ENCODE measurements at regions not wholly inside any gene's neighbourhood (a gene's known extent, or its start where the extent isn't known, plus 50 kb on each side); places are given as distances from the start of the nearest gene placed in this dataset.

GRCh38 chr9:96156171-96156974 is 145.6 kb downstream of the HSD17B3 start:
- no peak for DNase-seq

- DNase-seq: no peak
Observed at GRCh38 chr9:96154081-96154480, 147.9 kb downstream of the HSD17B3 start.

GRCh38 chr9:96152550-96152949 is 149.4 kb downstream of the HSD17B3 start:
- no peak for DNase-seq

GRCh38 chr9:96150324-96151227 is 151.4 kb downstream of the HSD17B3 start:
- DNase-seq: peak; percentile 38 to 44

DNA sequence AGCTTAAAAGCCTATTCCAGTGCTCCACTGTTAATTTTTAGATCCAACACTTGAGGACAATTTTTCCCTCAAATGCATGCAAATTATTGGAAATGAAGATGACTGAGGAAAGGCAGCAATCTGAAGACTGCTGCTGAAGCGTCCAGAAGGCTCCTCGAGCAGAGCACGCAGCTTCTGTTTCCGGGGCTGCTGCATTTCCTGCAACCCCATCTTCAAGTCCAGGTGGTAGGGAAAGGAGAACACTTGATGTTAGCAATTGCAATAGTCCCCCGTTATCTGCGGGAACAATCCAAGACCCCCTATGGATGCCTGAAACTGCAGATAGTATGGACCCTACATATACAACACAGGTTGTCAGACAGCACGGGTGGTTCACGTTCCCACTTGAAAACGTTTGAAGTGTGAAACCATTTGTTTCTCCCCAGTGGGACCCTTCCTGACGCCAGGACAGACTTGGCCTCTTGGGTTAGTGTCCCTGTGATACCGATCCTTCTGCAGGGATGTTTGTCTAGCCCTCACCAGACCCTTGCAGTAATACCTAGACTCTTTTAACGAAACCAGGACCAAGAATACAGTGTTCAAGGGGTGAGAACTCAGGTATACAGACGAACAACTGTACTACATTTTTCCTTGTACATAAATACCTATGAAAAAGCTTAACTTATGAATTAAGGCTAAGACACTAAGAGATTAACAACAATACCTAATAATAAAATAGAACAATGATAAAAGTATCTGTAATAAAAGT is 152.3 kb downstream of the HSD17B3 start:
- DNase-seq: no peak

GRCh38 chr9:96148634-96149532 is 153.1 kb downstream of the HSD17B3 start:
- no peak for DNase-seq

DNA sequence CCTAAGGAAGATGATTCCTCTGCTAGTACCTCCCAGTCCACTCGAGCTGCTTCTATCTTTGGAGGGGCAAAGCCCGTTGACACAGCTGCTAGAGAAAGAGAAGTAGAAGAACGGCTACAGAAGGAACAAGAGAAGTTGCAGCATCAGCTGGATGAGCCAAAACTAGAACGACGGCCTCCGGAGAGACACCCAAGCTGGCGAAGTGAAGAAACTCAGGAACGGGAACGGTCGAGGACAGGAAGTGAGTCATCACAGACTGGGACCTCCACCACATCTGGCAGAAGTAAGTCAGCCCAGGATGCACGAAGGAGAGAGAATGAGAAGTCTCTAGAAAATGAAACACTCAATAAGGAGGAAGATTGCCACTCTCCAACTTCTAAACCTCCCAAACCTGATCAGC is 154.9 kb downstream of the HSD17B3 start:
- DNase-seq: peak; percentile 37 to 42

DNA sequence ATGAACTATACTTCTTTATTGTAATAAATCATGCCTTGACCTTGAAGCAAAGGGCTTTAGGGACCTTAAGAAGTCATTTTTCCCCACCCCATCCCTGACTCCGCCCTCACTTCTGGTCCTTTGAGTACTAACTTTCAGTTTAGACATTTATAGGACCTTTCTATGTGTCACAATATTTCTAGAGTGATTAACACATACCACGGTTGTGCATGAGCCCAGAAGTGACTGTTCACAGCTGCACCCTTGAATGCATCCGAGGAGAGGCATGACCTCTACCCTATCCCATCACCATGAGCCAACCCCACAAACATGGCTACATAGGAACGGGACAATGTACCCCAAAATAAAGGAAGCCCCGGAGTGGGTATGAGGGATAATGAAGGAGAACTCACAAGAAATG is 160.3 kb downstream of the HSD17B3 start:
- no peak for DNase-seq

- DNase-seq: no peak
Observed at GRCh38 chr9:96141128-96141474, 160.9 kb downstream of the HSD17B3 start.

- DNase-seq: no peak
Observed at GRCh38 chr9:96140296-96141127, 161.5 kb downstream of the HSD17B3 start.

- no peak for DNase-seq
Observed at GRCh38 chr9:96139592-96140295, 162.2 kb downstream of the HSD17B3 start.

- DNase-seq: no peak
Observed at GRCh38 chr9:96138616-96139015, 163.4 kb downstream of the HSD17B3 start.

GRCh38 chr9:96137671-96138429 is 164.1 kb downstream of the HSD17B3 start:
- DNase-seq: no peak

DNA sequence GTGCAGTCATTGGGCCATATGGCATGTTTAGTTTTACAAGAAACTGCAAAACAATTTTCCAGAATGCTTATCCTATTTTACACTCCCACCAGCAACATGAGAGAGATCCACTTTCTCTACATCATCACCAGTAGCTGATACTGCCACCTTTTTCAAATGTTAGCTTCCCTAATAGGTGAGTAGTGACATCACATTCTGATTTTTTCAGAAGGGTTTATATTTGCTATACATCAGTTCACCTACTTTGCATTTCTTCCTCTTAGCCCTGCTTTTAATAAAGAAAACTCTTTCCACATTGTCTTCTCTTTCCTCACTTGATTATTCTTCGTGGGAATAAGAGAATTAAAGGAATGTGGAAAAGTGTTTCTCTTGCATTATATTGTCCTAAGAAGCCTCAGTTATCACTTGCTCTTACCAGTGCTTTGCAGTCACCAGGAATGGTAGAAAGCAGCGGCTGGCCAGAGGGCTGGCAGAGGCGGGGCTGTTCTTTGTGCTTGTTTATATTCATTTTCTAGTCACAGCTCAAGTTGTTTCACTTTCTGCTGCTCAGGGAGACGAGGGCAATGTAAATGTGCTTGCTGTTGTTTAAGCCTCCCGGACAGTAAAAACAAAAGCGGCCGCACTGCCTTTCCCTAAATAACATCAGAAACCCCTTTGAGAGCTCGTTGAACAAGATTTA is 164.8 kb downstream of the HSD17B3 start:
- no peak for DNase-seq

- no peak for DNase-seq
Observed at GRCh38 chr9:96135753-96136290, 166.2 kb downstream of the HSD17B3 start.

DNA sequence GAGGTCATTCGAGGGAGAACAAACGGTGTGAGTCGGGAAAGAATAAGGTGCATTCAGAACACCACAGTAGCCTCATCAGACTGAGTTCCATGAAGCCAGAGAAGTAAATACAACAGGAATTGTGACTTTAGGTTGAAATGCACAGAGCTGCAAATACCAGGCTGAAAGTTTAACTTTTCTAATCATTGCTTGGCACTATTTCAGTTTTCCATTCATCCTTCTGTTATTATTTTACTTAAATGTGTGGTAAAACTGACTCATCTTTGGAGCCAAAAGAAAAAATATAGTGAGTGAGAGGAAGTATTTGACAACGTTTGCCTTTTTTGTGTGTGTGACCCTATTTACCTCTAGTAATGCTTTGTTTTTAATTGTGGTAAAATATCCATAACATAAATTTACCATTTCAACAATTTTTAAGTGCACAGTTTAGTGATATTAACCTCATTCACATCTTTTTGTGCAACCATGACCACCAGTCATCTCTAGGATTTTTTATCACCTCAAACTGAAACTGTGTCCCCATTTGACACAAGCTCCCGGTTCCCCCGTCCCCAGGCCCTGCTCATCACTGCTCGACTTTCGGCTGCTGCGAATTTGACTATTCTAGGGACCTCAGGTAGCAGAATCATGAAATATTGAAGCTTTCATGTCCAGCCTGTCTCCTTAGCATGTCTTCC is 166.8 kb downstream of the HSD17B3 start:
- DNase-seq: no peak

DNA sequence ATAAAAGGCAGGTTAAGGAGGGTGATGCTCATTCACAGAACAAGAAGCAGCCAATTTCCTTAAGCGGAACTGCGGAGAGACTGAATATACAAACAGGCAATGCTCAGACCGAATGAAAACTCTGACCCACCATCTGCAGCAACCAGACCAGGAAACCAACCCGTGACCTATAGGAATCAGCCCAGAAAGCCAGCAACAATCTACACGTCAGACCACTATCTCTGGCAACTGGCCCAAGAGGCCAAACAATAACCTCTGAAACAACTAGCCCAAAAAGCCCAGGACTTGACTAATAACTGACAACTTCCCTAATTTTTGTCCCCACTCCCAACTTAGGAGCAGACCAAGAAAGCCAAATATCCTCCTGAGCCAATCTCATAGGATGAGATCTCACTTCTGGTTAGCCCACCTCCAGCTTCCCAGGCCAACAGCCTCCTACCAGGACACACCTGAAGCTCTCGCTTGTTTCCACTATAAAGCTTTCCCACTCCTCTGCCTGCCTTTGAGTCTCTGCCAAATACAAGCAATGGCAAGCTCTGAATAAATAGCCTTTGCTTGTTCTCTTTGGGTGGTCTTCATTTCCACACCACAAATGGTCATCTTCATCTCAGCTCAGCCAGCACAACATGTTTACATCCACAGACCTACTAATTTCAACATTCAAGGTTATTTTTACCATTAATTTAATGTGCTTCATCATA is 168.5 kb downstream of the HSD17B3 start:
- DNase-seq: no peak

- DNase-seq: no peak
Observed at GRCh38 chr9:96131825-96132224, 170.2 kb downstream of the HSD17B3 start.
